HUES6 (cell line): ENCODE measurements at regions not wholly inside any gene's neighbourhood (a gene's known extent, or its start where the extent isn't known, plus 50 kb on each side); places are given as distances from the start of the nearest gene placed in this dataset.

ENCODE experiments used
- H3K27ac ChIP-seq: 2 replicates; pipeline ENCODE4 v1.7.0; 2013; ENCODE audit warnings: low read depth, mild to moderate bottlenecking, low read length, inconsistent platforms
- H3K27me3 ChIP-seq: 2 replicates; pipeline ENCODE4 v1.6.1; 2013; ENCODE audit warnings: low read length; ENCODE audit not compliant: control insufficient read depth, insufficient read depth
- H3K36me3 ChIP-seq: 2 replicates; pipeline ENCODE4 v1.6.1; 2013; ENCODE audit warnings: low read length; ENCODE audit not compliant: control insufficient read depth, insufficient read depth
- H3K4me1 ChIP-seq: 2 replicates; pipeline ENCODE4 v1.6.1; 2013; ENCODE audit warnings: low read length; ENCODE audit not compliant: control insufficient read depth, insufficient read depth
- H3K4me3 ChIP-seq: 2 replicates; pipeline ENCODE4 v1.5.1; 2013; ENCODE audit warnings: low read depth, low read length
- H3K9ac ChIP-seq: one replicate; pipeline ENCODE4 v1.6.1; 2013; ENCODE audit warnings: mild to moderate bottlenecking, low read length
- H3K9me3 ChIP-seq: 2 replicates; pipeline ENCODE4 v1.6.1; 2013; ENCODE audit warnings: low read depth, low read length; ENCODE audit not compliant: control insufficient read depth, insufficient read depth

GRCh38 chr2:239689985-239690384, 289.2 kb upstream of the HDAC4 start:
- H3K4me3 ChIP-seq, result no peak overlapping the region
- H3K9ac ChIP-seq, result no peak overlapping the region
- H3K27ac ChIP-seq, result no peak overlapping the region
- H3K4me1 ChIP-seq, result peaks cover 4% of the 10 kb centered on the region; the same call in 1 of the 2 replicates
- no peaks in the 10 kb centered on the region for H3K9me3 ChIP-seq
- H3K27me3 ChIP-seq, result no peaks in the 10 kb centered on the region
- no peaks in the 10 kb centered on the region for H3K36me3 ChIP-seq

- no peak overlapping the region for H3K27ac ChIP-seq
- H3K4me3 ChIP-seq, result no peak overlapping the region
- peaks cover 4% of the 10 kb centered on the region; the same call in 1 of the 2 replicates for H3K4me1 ChIP-seq
- H3K9me3 ChIP-seq, result no peaks in the 10 kb centered on the region
- no peaks in the 10 kb centered on the region for H3K27me3 ChIP-seq
- H3K36me3 ChIP-seq, result no peaks in the 10 kb centered on the region
- no peak overlapping the region for H3K9ac ChIP-seq
Measured at GRCh38 chr2:239689410-239689809, 288.6 kb upstream of the HDAC4 start.

GRCh38 chr2:239688840-239689239, 288.0 kb upstream of the HDAC4 start:
- Histone ChIP-seq H3K9ac (no peak overlapping the region), H3K4me3 (no peak overlapping the region), H3K36me3 (no peaks in the 10 kb centered on the region), H3K9me3 (no peaks in the 10 kb centered on the region), H3K27me3 (no peaks in the 10 kb centered on the region), H3K27ac (no peak overlapping the region), H3K4me1 (peaks cover 4% of the 10 kb centered on the region; the same call in 1 of the 2 replicates)

- Histone ChIP-seq H3K9ac (no peak overlapping the region), H3K4me1 (peaks cover 4% of the 10 kb centered on the region; the same call in 1 of the 2 replicates), H3K27ac (no peak overlapping the region), H3K36me3 (no peaks in the 10 kb centered on the region), H3K9me3 (no peaks in the 10 kb centered on the region), H3K4me3 (no peak overlapping the region), H3K27me3 (no peaks in the 10 kb centered on the region)
Measured at GRCh38 chr2:239688122-239688681, 287.4 kb upstream of the HDAC4 start.

GRCh38 chr2:239687441-239687840, 286.6 kb upstream of the HDAC4 start:
- Histone ChIP-seq H3K27ac (no peak overlapping the region), H3K27me3 (no peaks in the 10 kb centered on the region), H3K9me3 (peaks cover 3% of the 10 kb centered on the region; the same call in 1 of the 2 replicates), H3K4me3 (no peak overlapping the region), H3K36me3 (no peaks in the 10 kb centered on the region), H3K9ac (no peak overlapping the region), H3K4me1 (peaks cover 4% of the 10 kb centered on the region; the same call in 1 of the 2 replicates)

- Histone ChIP-seq H3K9ac (no peak overlapping the region), H3K9me3 (peaks cover 3% of the 10 kb centered on the region; the same call in 1 of the 2 replicates), H3K27me3 (no peaks in the 10 kb centered on the region), H3K27ac (no peak overlapping the region), H3K36me3 (no peaks in the 10 kb centered on the region), H3K4me3 (no peak overlapping the region), H3K4me1 (peaks cover 4% of the 10 kb centered on the region; the same call in 1 of the 2 replicates)
Measured at GRCh38 chr2:239685965-239686364, 285.1 kb upstream of the HDAC4 start.

GRCh38 chr2:239685556-239685955, 284.7 kb upstream of the HDAC4 start:
- H3K9ac ChIP-seq, result no peak overlapping the region
- no peak overlapping the region for H3K27ac ChIP-seq
- H3K4me3 ChIP-seq, result no peak overlapping the region
- no peaks in the 10 kb centered on the region for H3K27me3 ChIP-seq
- H3K4me1 ChIP-seq, result peaks cover 4% of the 10 kb centered on the region; the same call in 1 of the 2 replicates
- peaks cover 3% of the 10 kb centered on the region; the same call in 1 of the 2 replicates for H3K9me3 ChIP-seq
- no peaks in the 10 kb centered on the region for H3K36me3 ChIP-seq

- Histone ChIP-seq H3K4me1 (peaks cover under 1% of the 10 kb centered on the region; the same call in 1 of the 2 replicates), H3K27ac (no peak overlapping the region), H3K9ac (no peak overlapping the region), H3K4me3 (no peak overlapping the region), H3K9me3 (peaks cover 3% of the 10 kb centered on the region; the same call in 1 of the 2 replicates), H3K36me3 (no peaks in the 10 kb centered on the region), H3K27me3 (no peaks in the 10 kb centered on the region)
Measured at GRCh38 chr2:239684996-239685395, 284.2 kb upstream of the HDAC4 start.

- Histone ChIP-seq H3K4me1 (no peaks in the 10 kb centered on the region), H3K27me3 (no peaks in the 10 kb centered on the region), H3K4me3 (no peak overlapping the region), H3K36me3 (no peaks in the 10 kb centered on the region), H3K27ac (no peak overlapping the region), H3K9me3 (peaks cover 3% of the 10 kb centered on the region; the same call in 1 of the 2 replicates), H3K9ac (no peak overlapping the region)
Measured at GRCh38 chr2:239684271-239684810, 283.5 kb upstream of the HDAC4 start.

- Histone ChIP-seq H3K9me3 (peaks cover 3% of the 10 kb centered on the region; the same call in 1 of the 2 replicates), H3K4me1 (no peaks in the 10 kb centered on the region), H3K9ac (no peak overlapping the region), H3K27ac (no peak overlapping the region), H3K36me3 (no peaks in the 10 kb centered on the region), H3K4me3 (no peak overlapping the region), H3K27me3 (no peaks in the 10 kb centered on the region)
Measured at GRCh38 chr2:239682518-239682917, 281.7 kb upstream of the HDAC4 start.

- Histone ChIP-seq H3K27me3 (no peaks in the 10 kb centered on the region), H3K4me1 (no peaks in the 10 kb centered on the region), H3K9ac (no peak overlapping the region), H3K4me3 (no peak overlapping the region), H3K27ac (no peak overlapping the region), H3K9me3 (peaks cover 3% of the 10 kb centered on the region; the same call in 1 of the 2 replicates), H3K36me3 (no peaks in the 10 kb centered on the region)
Measured at GRCh38 chr2:239679755-239680154, 278.9 kb upstream of the HDAC4 start.
